ENCODE measurements at regions not wholly inside any gene's neighbourhood (a gene's known extent, or its start where the extent isn't known, plus 50 kb on each side); places are given as distances from the start of the nearest gene placed in this dataset.

GRCh38 chr5:108437425-108437824 lies 55.5 kb upstream of the FBXL17 start:
- DNase-seq = no peak

- no peak for DNase-seq
Measured at GRCh38 chr5:108436696-108437095, 54.8 kb upstream of the FBXL17 start.

- no peak for DNase-seq
Measured at GRCh38 chr5:108433600-108433999, 51.7 kb upstream of the FBXL17 start.

GRCh38 chr5:108432024-108432423 lies 50.1 kb upstream of the FBXL17 start:
- DNase-seq = no peak

Data from activated CD4-positive, alpha-beta T cell treated with anti-CD3 and anti-CD28 coated beads, Interleukin-2, Interleukin-6, amounts not matched to agents 100 ng/mL and 50 ng/mL, durations not matched to agents 16 hours and 8 hours (primary cell).